Neuronal stem cell (in vitro differentiated cells): ENCODE measurements at regions not wholly inside any gene's neighbourhood (a gene's known extent, or its start where the extent isn't known, plus 50 kb on each side); places are given as distances from the start of the nearest gene placed in this dataset.

Experiments used
- DNase-seq: peaks from one replicate; pipeline ENCODE4 v3.0.0-alpha.2; 2013; ENCODE audit warnings: low spot score
- H2AFZ ChIP-seq: one replicate; pipeline ENCODE4 v1.6.1; 2013; ENCODE audit warnings: mild to moderate bottlenecking, low read length, inconsistent platforms
- H2AK5ac ChIP-seq: 2 replicates; pipeline ENCODE4 v1.6.1; 2013; ENCODE audit warnings: low read depth, mild to moderate bottlenecking, inconsistent platforms, low read length, moderate library complexity, mixed read lengths
- H2BK120ac ChIP-seq: 2 replicates; pipeline ENCODE4 v1.6.1; 2013; ENCODE audit warnings: low read depth, mild to moderate bottlenecking, inconsistent platforms, low read length, moderate library complexity, mixed read lengths
- H2BK12ac ChIP-seq: one replicate; pipeline ENCODE4 v1.6.1; 2013; ENCODE audit warnings: low read length, inconsistent platforms
- H2BK15ac ChIP-seq: 2 replicates; pipeline ENCODE4 v1.6.1; 2013; ENCODE audit warnings: mild to moderate bottlenecking, low read length, inconsistent platforms, mixed read lengths
- H2BK5ac ChIP-seq: one replicate; pipeline ENCODE4 v1.6.1; 2013; ENCODE audit warnings: inconsistent platforms, mild to moderate bottlenecking, low read length, moderate library complexity
- H3K14ac ChIP-seq: one replicate; pipeline ENCODE4 v1.6.1; 2013; ENCODE audit warnings: low read length, inconsistent platforms
- H3K18ac ChIP-seq: 2 replicates; pipeline ENCODE4 v1.6.1; 2013; ENCODE audit warnings: low read length, inconsistent platforms
- H3K23ac ChIP-seq: 2 replicates; pipeline ENCODE4 v1.6.1; 2013; ENCODE audit warnings: low read depth, mild to moderate bottlenecking, mixed read lengths, low read length, inconsistent platforms; ENCODE audit not compliant: poor library complexity
- H3K27ac ChIP-seq: replicated peaks from 3 replicates; pipeline ENCODE4 v1.5.1; 2013; ENCODE audit warnings: low read length, inconsistent platforms
- H3K27me3 ChIP-seq, 3 experiments: 2 replicates each; pipeline ENCODE4 v1.6.1; 2013; ENCODE audit warnings: low read length in 3 of 3, mild to moderate bottlenecking in 2 of 3, inconsistent platforms in 1 of 3, low read depth in 1 of 3, mixed read lengths in 1 of 3, moderate library complexity in 1 of 3; ENCODE audit not compliant: control insufficient read depth in 3 of 3, insufficient read depth in 3 of 3
- H3K36me3 ChIP-seq, 2 donors: replicated peaks in 1 of 2; 2 replicates each; pipeline ENCODE4 v1.6.1; 2013; ENCODE audit warnings: low read length in 2 of 2; ENCODE audit not compliant: control insufficient read depth in 2 of 2, insufficient read depth in 2 of 2
- H3K4ac ChIP-seq: 2 replicates; pipeline ENCODE4 v1.6.1; 2013; ENCODE audit warnings: inconsistent platforms, mild to moderate bottlenecking, low read length, moderate library complexity
- H3K4me1 ChIP-seq, 2 donors: 1 replicate in 1 of 2; 2 replicates in 1 of 2; pipeline ENCODE4 v1.6.1; 2013; ENCODE audit warnings: low read length in 2 of 2, low read depth in 1 of 2; ENCODE audit not compliant: control insufficient read depth in 2 of 2, insufficient read depth in 1 of 2
- H3K4me2 ChIP-seq: one replicate; pipeline ENCODE4 v1.6.1; 2013; ENCODE audit warnings: mild to moderate bottlenecking, low read length, inconsistent platforms; ENCODE audit not compliant: insufficient read depth, poor library complexity, severe bottlenecking
- H3K4me3 ChIP-seq, 2 donors: 2 replicates each; pipeline ENCODE4 v1.5.1; 2013; ENCODE audit warnings: low read length in 2 of 2, mild to moderate bottlenecking in 2 of 2, inconsistent platforms in 1 of 2, moderate library complexity in 1 of 2
- H3K79me1 ChIP-seq: one replicate; pipeline ENCODE4 v1.6.1; 2013; ENCODE audit warnings: low read depth, mild to moderate bottlenecking, inconsistent platforms, low read length, moderate library complexity
- H3K9ac ChIP-seq: one replicate; pipeline ENCODE4 v1.6.1; 2013; ENCODE audit warnings: mild to moderate bottlenecking, low read depth, low read length, inconsistent platforms; ENCODE audit not compliant: poor library complexity
- H3K9me3 ChIP-seq, 2 donors: replicated peaks in 1 of 2; 2 replicates each; pipeline versions ENCODE3 to v1.6.1; 2013; ENCODE audit warnings: low read length in 2 of 2, mild to moderate bottlenecking in 2 of 2, inconsistent platforms in 1 of 2, low read depth in 1 of 2, mixed read lengths in 1 of 2, moderate library complexity in 1 of 2; ENCODE audit not compliant: control insufficient read depth in 2 of 2, insufficient read depth in 1 of 2
- H4K8ac ChIP-seq: one replicate; pipeline ENCODE4 v1.6.1; 2013; ENCODE audit warnings: low read depth, mild to moderate bottlenecking, inconsistent platforms, low read length, moderate library complexity
- H4K91ac ChIP-seq: one replicate; pipeline ENCODE4 v1.6.1; 2013; ENCODE audit warnings: low read length, low read depth, mild to moderate bottlenecking, inconsistent platforms; ENCODE audit not compliant: poor library complexity
- WGBS, 2 donors: extraction: QIAGEN DNeasy Blood & Tissue Kit; methylation state at CpG; one replicate each; pipeline ENCODE4 v1.1.7; 2013; ENCODE audit warnings: missing lambda C conversion rate in 2 of 2, mixed read lengths in 1 of 2; ENCODE audit not compliant: insufficient read length in 2 of 2, insufficient replicate concordance in 1 of 2; ENCODE audit errors: extremely low coverage in 2 of 2; 5-methylcytosine and 5-hydroxymethylcytosine counted together

DNA sequence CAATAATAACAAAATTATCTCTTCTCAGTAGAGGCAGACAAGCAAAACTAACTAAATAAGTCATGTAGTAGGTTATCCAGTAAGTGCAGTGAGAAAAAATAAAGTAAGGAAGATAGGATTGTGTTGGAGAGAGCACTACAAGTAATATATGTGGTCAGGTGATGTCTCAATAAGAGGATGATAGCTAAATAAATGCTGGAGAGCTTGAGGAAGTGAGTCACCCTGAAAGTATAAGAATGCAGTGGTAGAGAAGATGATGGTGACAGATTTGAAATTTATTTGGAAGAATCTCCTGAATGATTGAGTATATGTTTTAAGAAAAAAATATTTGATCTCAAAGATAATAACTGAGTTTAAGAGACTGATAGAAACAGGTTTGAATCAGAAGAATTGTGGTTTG, 152.2 kb upstream of the PRR20A start:
- Histone ChIP-seq H3K9ac (no peak overlapping the region), H3K4me2 (no peak overlapping the region)

GRCh38 chr13:57003682-57004081, 137.0 kb upstream of the PRR20A start:
- DNase-seq = no peak
- Histone ChIP-seq H3K9me3 (no peaks in the 10 kb centered on the region), H3K4ac (no peak overlapping the region), H3K14ac (no peak overlapping the region), H2AK5ac (no peak overlapping the region), H3K4me1 (no peaks in the 10 kb centered on the region), H2BK120ac (no peak overlapping the region), H2BK5ac (no peak overlapping the region), H3K4me2 (no peak overlapping the region), H3K27me3 (no peaks in the 10 kb centered on the region), H3K9ac (no peak overlapping the region), H4K91ac (no peak overlapping the region), H2BK15ac (no peak overlapping the region), H4K8ac (no peak overlapping the region), H3K27ac (no peak overlapping the region), H3K36me3 (no peaks in the 10 kb centered on the region), H3K23ac (no peak overlapping the region), H2AFZ (no peak overlapping the region), H3K4me3 (no peak overlapping the region), H2BK12ac (no peak overlapping the region), H3K18ac (no peak overlapping the region), H3K79me1 (no peaks in the 10 kb centered on the region)
- no CpG with 5 or more reads among the region's 2 CpGs for WGBS, 2 donors

More for the DNA sequence above, 152.2 kb upstream of the PRR20A start:
- Histone ChIP-seq H4K8ac (no peak overlapping the region), H3K79me1 (no peaks in the 10 kb centered on the region), H3K36me3 (no peaks in the 10 kb centered on the region), H3K27me3 (no peaks in the 10 kb centered on the region), H2AK5ac (no peak overlapping the region), H3K14ac (no peak overlapping the region), H2BK120ac (no peak overlapping the region), H4K91ac (no peak overlapping the region), H3K23ac (no peak overlapping the region), H2BK15ac (no peak overlapping the region), H3K18ac (no peak overlapping the region), H2BK12ac (no peak overlapping the region), H3K4me3 (no peak overlapping the region), H3K27ac (no peak overlapping the region), H3K9me3 (no peaks in the 10 kb centered on the region), H3K4me1 (no peaks in the 10 kb centered on the region), H2AFZ (no peak overlapping the region), H3K4ac (no peak overlapping the region), H2BK5ac (no peak overlapping the region)
- no peak for DNase-seq

GRCh38 chr13:57017357-57017756, 123.4 kb upstream of the PRR20A start:
- Histone ChIP-seq H2BK15ac (no peak overlapping the region), H2BK12ac (no peak overlapping the region), H2BK120ac (no peak overlapping the region), H4K8ac (no peak overlapping the region), H3K4ac (no peak overlapping the region), H3K4me1 (no peaks in the 10 kb centered on the region), H3K9me3 (no peaks in the 10 kb centered on the region), H2BK5ac (no peak overlapping the region), H3K79me1 (no peaks in the 10 kb centered on the region), H3K9ac (no peak overlapping the region), H4K91ac (no peak overlapping the region), H3K27me3 (no peaks in the 10 kb centered on the region), H2AFZ (no peak overlapping the region), H3K23ac (no peak overlapping the region), H3K4me2 (no peak overlapping the region), H2AK5ac (no peak overlapping the region), H3K27ac (no peak overlapping the region), H3K4me3 (no peak overlapping the region), H3K14ac (no peak overlapping the region), H3K36me3 (no peaks in the 10 kb centered on the region), H3K18ac (no peak overlapping the region)
- WGBS, 2 donors = no CpG with 5 or more reads among the region's 1 CpG
- DNase-seq = no peak

DNA sequence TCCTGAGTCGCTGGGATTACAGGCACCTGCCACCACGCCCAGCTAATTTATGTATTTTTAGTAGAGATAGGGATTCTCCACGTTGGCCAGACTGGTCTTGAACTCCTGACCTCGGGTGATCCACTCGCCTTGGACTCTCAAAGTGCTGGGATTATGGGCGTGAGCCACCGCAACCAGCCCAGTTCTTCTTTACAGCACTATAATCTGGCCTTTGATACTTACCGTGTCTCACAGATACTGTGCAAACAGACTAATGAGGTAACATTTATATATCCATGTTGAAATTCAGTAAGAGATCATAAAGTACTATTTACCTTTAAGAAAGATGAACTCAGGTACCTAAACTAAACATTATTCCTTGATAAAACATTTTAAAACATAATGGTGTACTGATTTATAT, 121.8 kb upstream of the PRR20A start:
- no peak overlapping the region for H4K91ac ChIP-seq
- H3K9ac ChIP-seq = no peak overlapping the region
- no peak overlapping the region for H2AK5ac ChIP-seq
- no peak for DNase-seq
- H3K4me3 ChIP-seq = no peak overlapping the region
- H3K18ac ChIP-seq = no peak overlapping the region
- H3K27me3 ChIP-seq = no peaks in the 10 kb centered on the region
- no peaks in the 10 kb centered on the region for H3K4me1 ChIP-seq
- no peaks in the 10 kb centered on the region for H3K36me3 ChIP-seq
- no peaks in the 10 kb centered on the region for H3K79me1 ChIP-seq
- H3K9me3 ChIP-seq = no peaks in the 10 kb centered on the region
- no peak overlapping the region for H2AFZ ChIP-seq
- no peak overlapping the region for H2BK15ac ChIP-seq
- H3K14ac ChIP-seq = no peak overlapping the region
- H3K27ac ChIP-seq = no peak overlapping the region
- H2BK5ac ChIP-seq = no peak overlapping the region
- no peak overlapping the region for H3K4me2 ChIP-seq
- H3K4ac ChIP-seq = no peak overlapping the region
- no peak overlapping the region for H2BK12ac ChIP-seq
- H4K8ac ChIP-seq = no peak overlapping the region
- no CpG with 5 or more reads among the region's 8 CpGs for WGBS, 2 donors
- no peak overlapping the region for H3K23ac ChIP-seq
- H2BK120ac ChIP-seq = no peak overlapping the region
